HTR-8/SVneo (cell line): ENCODE measurements at regions not wholly inside any gene's neighbourhood (a gene's known extent, or its start where the extent isn't known, plus 50 kb on each side); places are given as distances from the start of the nearest gene placed in this dataset.

ENCODE experiments used
- DNase-seq: peaks from one replicate; pipeline ENCODE4 v3.0.0; 2011; ENCODE audit warnings: low spot score, mixed read lengths; ENCODE audit not compliant: insufficient read length
- FAIRE-seq: peaks from 2 replicates; lab custom pipeline; 2011; peaks lifted over from hg19 to GRCh38; lab: Jason Lieb, UNC

DNA sequence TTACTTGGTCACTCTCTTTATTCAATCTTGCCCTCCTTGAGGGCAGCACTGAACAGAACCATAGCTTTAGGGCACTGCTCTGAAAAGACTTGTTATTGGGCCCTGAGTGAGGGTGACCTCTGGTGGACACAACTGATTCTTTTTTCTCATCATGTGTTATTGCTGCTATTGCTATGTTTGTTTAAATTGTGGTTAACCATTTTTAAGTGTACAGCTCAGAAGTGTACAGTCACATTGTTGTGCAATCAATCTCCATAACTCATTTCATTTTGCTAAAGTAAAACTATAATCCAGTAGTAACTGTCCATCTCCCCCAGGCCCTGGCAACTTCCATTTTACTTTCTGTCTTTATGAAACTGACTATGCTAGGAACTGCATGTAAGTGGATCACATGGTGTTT lies 351.1 kb upstream of the RIOK2 start:
- peak; percentile 53 for DNase-seq
- FAIRE-seq: peak; percentile 83

DNA sequence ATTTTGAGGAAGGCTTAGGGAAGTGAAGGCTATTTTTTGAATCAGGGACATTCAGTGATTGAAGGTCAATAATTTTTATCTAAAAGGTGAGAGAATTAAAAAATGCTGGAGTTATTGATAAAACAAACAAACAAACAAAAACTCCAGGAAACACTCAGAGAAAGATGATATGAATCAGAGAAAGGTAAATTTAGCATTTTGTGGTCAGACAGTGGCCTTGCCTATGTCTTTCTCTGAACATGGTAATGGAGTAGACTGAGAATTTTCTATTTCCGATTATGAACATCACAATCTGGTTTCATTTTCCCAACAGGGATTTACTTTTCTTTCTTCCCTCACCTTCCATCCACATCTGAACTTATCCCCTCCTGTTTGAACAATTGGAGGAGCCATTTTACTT lies 353.6 kb upstream of the RIOK2 start:
- FAIRE-seq: no peak

DNA sequence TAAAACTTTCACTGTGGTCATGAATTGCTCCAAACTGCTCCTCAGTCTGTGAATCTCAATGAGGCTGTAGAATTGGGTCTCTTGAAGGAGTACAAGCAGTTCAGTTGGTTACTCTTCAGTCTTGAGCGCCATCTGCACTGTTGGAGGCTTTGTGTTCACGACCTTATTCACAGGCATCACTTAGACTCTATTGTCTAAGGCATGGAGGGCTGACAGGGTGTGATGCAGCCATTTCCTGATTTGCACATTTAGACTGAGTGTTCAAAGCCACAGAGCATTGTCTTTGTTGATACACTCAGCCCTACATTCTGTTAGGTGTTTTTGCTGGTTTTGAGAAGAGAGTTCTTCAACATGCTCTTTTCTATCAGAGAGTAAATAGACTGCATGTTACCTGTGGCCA lies 355.9 kb upstream of the RIOK2 start:
- no peak for DNase-seq
- FAIRE-seq: no peak

More for the DNA sequence above, 353.6 kb upstream of the RIOK2 start:
- DNase-seq: no peak

- no peak for DNase-seq
- no peak for FAIRE-seq
Observed at GRCh38 chr5:97541864-97542263, 358.8 kb upstream of the RIOK2 start.

- DNase-seq (no peak), FAIRE-seq (no peak)
Observed at GRCh38 chr5:97542469-97542868, 359.4 kb upstream of the RIOK2 start.

- DNase-seq: no peak
- FAIRE-seq: no peak
Observed at GRCh38 chr5:97543166-97543565, 360.1 kb upstream of the RIOK2 start.

- DNase-seq: no peak
- no peak for FAIRE-seq
Observed at GRCh38 chr5:97544240-97544639, 361.2 kb upstream of the RIOK2 start.

DNA sequence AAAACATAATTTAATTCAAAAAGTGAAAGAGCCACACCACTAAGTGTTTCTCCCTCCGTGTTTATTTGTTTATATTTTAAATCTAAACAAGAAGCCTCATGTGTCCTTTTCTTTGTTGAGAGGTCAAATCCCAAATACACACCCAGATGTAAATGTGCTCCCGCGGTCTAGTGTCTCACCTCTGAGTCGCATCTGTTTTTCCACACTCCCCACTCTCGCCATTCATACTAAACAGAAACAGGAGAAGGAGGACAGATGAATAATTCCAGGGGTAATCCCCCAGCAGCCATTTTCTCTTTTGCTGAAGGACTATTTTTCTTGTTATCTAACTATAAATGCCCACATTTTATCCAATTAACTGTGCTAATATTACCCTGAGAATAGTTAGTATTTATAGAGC lies 361.6 kb upstream of the RIOK2 start:
- DNase-seq (no peak), FAIRE-seq (no peak)

DNA sequence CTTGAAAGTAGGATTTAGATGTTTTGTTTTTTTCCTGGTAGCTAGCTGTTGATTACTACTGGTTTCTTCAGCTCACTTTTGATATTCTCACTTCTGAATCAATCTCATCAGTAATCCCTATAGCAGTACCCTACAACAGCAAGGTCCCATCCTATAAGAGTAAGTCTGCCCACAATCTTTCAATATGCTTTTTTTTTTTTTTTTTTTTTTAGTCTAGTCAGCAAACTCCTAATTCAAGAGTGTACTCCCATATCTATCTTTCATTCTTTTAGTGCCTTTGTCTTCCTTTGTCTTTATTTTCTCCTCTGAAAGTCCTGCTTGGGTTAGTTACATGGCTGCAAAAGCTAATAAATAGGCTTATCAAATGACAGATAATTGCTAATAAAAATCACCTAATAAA lies 362.4 kb upstream of the RIOK2 start:
- no peak for DNase-seq
- FAIRE-seq: no peak

DNA sequence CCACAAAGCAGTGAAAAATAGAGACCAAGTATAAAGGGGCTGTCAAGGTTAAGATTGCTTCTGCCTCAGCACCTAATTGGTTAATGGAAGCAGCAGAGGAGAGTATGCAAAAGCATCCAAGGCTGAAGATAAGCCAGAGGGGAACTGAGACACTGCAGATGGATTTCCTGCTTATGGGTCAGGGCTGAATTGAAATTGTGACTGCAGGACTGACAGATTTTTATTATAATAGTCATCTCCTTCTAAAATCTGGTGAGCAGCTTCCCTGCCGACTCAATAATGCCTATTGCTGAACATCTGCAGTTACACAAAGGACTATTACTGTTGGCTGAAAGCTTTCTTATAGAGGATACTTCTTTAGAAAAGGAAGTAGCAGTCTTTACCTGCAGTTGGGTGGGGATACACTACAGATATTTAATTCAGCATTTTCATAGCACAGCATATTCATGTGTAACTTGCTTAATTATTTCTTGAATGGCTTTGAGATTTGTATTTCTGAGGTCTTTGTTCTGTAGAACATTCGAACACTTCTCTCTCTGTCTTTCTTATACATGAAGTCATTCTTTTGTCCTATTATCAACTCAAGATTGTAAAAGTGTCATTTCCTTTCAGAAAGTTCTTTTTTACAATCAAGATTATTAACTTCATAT lies 363.0 kb upstream of the RIOK2 start:
- FAIRE-seq (no peak), DNase-seq (no peak)

DNA sequence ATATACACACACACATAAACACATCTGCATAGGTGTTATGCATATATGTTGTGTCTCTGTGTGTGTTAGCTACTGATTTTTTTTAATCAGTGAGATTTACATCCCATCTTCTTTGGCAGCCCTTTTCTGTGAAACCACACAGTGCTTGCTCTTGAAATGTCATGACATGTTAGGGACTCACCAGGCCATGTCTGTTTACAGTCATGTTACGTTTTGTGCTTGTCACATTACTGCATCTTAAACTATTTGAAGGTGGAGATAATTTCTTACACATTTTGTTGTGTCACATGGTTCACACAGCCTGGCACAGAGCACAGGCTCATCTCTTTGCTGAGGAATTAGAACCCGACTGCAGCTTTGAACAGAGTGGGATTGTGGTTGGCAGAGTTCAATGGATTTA lies 364.4 kb upstream of the RIOK2 start:
- no peak for DNase-seq
- peak; percentile 20 for FAIRE-seq

GRCh38 chr5:97547999-97548738 lies 365.1 kb upstream of the RIOK2 start:
- FAIRE-seq: no peak
- no peak for DNase-seq

DNA sequence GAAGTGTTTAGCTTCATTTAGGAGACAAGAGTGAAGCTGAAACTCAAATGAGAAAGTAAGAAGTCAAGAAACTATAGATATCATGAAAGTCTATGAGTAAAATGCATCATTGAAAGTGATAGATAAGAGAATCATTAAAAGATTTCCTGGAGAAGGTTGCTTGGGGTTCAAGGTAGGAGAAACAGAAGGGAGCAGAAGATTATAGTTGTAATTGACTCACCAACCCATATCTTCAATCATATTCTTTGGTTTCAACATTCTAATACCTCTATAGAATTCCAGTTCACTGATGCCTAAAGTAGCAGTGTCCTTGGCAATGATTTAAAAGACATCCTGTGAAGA lies 365.7 kb upstream of the RIOK2 start:
- FAIRE-seq (no peak), DNase-seq (no peak)

- FAIRE-seq (no peak), DNase-seq (no peak)
Observed at GRCh38 chr5:97549496-97549895, 366.4 kb upstream of the RIOK2 start.

DNA sequence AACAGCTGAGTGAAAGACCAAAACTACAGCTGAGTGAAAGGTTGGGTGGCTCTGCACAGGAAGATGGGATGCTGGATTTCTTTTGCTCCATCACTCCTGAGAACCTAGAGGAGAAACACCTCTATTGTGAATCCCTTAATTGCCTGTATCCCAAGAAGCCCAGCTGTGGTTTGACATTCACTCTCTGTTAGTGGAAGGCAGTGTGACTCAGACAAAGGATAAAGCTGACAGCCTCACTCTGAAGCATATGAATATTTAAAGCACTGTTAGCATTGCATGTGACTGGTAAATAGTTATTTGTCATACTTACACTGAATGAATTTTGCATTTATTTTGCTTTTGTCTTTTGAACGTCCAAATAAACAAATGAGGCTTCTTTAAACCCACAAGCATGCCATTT lies 367.1 kb upstream of the RIOK2 start:
- no peak for FAIRE-seq
- DNase-seq: peak; percentile 4

GRCh38 chr5:97550818-97551217 lies 367.8 kb upstream of the RIOK2 start:
- no peak for FAIRE-seq

DNA sequence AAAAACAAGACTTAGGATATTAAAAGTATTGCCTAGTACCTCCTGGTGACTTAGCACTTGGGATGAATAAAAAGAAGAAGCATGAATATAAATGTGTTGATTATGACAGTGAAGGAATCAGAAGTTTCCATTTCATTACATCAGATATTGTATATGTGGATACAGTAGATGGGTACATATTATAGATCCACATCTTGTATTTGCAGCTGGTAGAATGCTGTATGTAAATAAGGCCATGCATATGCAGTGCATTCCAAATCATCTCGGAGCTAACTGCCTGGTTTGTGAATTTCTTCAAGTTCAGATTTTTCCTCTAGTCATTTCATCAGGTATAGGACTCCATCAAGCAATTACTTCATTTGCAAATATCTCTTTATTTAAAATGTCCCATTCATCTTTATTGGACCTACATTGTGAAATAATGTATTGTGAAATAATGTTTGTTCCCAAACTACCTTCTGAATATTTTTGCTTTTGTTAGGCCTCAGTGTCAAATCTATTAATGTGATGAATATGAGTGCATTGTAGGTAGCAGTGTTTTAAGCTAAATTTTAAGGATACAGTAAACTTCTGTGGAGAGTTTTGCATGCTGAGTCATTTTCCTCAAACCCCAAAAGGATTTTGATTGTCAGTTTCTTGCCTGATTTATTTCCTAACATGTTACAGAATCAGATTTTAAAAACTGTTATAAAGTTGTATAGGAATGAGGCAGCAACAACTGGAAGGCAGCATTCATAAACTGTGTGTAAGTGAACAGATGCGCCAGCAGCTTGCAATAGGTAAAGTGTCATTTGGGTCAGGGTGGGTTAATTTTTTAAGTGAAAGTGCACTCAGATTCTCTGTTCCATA lies 370.8 kb upstream of the RIOK2 start:
- FAIRE-seq (no peak), DNase-seq (no peak)

More at GRCh38 chr5:97550818-97551217, 367.8 kb upstream of the RIOK2 start:
- DNase-seq: no peak

- FAIRE-seq: no peak
- DNase-seq: no peak
Observed at GRCh38 chr5:97554977-97555643, 372.1 kb upstream of the RIOK2 start.

- FAIRE-seq: no peak
- DNase-seq: no peak
Observed at GRCh38 chr5:97555644-97555981, 372.6 kb upstream of the RIOK2 start.

GRCh38 chr5:97559827-97560598 lies 377.0 kb upstream of the RIOK2 start:
- no peak for DNase-seq
- FAIRE-seq: no peak
